ENCODE measurements at regions not wholly inside any gene's neighbourhood (a gene's known extent, or its start where the extent isn't known, plus 50 kb on each side); places are given as distances from the start of the nearest gene placed in this dataset.

DNA sequence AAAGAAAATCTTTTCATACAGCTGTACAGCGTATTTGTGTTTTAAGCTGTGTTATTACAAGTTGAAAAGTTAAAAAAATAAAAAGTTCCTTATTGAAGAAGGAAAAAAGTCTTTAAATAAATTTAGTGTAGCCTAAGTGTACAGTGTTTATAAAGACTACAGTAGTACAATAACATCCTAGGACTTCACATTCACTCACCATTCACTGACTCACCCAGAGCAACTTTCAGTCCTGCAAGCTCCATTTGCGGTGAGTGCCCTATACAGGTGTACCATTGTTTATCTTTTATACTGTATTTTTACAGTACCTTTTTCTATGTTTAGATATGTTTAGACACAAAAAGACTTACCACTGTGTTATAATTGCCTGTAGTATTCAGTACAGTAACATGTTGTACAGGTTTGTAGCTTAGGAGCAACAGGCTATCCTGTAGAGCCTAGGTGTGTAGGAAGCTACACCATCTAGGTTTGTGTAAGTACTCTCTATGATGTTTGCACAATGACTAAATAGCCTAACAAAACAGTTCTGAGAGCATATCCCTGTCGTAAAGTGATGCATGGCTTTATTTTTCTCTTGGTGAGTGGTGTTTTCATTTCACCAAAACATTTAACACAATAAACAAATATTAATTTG, 275.2 kb downstream of the DACT1 start:
- TF ChIP-seq CTCF (IDR thresholded peaks at IDR 0.05; ENCODE audit: borderline replicate concordance, extremely low read depth, low read length, poor library complexity, severe bottlenecking) (no peak), EZH2 (IDR thresholded peaks at IDR 0.05; ENCODE audit: borderline replicate concordance, low read depth, low read length, severe bottlenecking) (no peak)

Data from DND-41 (cell line).